LNCAP (cell line): ENCODE measurements at regions not wholly inside any gene's neighbourhood (a gene's known extent, or its start where the extent isn't known, plus 50 kb on each side); places are given as distances from the start of the nearest gene placed in this dataset.

Experiments
- TF ChIP-seq, protein P1 (sequence below): fragments of 450-650 bp; IDR thresholded peaks from 2 replicates; pipeline ENCODE4 v1.5.1; 2017; ENCODE audit warnings: mild to moderate bottlenecking

GRCh38 chr13:58704953-58705352 is 1073.4 kb downstream of the PCDH17 start:
- TF ChIP-seq, protein P1, sequence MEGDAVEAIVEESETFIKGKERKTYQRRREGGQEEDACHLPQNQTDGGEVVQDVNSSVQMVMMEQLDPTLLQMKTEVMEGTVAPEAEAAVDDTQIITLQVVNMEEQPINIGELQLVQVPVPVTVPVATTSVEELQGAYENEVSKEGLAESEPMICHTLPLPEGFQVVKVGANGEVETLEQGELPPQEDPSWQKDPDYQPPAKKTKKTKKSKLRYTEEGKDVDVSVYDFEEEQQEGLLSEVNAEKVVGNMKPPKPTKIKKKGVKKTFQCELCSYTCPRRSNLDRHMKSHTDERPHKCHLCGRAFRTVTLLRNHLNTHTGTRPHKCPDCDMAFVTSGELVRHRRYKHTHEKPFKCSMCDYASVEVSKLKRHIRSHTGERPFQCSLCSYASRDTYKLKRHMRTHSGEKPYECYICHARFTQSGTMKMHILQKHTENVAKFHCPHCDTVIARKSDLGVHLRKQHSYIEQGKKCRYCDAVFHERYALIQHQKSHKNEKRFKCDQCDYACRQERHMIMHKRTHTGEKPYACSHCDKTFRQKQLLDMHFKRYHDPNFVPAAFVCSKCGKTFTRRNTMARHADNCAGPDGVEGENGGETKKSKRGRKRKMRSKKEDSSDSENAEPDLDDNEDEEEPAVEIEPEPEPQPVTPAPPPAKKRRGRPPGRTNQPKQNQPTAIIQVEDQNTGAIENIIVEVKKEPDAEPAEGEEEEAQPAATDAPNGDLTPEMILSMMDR: no peak

- TF ChIP-seq, protein P1: no peak
Observed at GRCh38 chr13:58706421-58706820, 1074.9 kb downstream of the PCDH17 start.

DNA sequence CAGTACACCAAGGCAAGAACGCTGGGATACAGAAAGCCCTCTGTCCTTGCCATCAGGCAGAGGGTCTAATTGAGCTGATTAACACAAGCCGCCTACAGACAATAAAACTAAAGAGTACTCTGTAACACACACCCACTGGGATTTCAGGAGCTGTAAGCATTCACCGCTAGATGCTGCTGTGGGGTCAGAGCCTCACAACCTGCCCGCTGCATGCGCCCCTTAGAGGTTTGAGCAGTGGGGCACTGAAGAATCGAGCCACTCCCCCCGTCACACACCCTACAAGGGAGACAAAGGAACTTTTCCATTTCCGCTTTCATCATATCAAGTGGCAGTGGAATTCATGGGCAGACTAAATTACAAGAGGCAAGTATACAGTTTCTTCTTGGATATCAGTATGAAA is 1080.6 kb downstream of the PCDH17 start:
- TF ChIP-seq, protein P1: no peak

DNA sequence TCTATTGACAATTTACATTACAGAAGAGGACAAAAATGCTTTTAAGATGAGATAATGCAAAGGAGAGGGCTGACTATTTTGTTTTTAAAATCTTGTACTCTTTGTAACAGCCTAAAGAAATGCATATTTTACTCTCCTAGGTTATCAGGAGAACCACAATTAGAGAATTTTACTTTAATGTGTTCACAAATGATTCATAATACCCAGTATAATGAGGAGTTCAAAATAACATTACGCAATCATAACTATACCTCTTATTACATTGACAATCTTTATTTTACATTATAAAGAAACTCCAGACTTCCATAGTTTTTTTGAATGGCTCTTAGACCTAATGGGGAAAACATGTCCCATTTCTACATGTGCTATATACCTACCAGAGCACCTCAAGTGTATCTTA is 1089.7 kb downstream of the PCDH17 start:
- TF ChIP-seq, protein P1: no peak

DNA sequence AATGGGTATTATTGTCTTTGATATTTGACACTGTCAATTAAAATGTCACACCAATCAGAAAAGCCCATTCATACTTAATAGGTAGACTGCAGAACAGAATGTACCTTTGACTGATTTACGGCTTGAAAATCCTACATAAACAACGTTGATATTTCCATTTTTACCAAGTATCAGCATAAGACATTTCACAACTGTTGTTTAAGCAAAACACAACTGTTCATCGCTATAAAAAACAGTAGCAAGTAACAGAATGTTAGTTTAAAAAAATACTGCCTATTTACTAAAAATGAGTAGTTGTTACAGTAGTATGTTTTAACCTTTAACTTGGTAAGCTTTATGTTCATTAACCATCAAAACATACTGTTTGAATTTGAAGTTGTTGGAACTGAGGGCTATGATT is 1096.6 kb downstream of the PCDH17 start:
- TF ChIP-seq, protein P1: no peak

DNA sequence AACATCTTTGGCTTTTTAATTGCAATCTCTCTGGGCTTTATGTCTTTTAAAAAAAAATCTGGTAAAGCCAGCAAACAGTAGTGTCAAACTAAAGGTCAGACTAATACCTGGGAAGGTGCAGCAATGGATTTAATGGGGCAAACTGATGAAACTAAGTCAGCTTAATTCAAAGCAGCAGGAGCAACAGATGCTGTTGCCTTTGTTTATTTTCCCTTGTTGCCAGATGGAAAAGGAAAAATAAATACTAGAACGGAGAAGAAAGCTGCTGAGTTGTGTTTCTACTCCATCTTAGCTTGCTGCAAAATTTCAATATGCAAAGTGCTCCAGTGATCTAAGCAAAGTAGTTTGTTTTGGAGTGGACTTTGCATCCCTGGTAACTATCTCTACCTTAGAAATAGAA is 1097.8 kb downstream of the PCDH17 start:
- TF ChIP-seq, protein P1: no peak

DNA sequence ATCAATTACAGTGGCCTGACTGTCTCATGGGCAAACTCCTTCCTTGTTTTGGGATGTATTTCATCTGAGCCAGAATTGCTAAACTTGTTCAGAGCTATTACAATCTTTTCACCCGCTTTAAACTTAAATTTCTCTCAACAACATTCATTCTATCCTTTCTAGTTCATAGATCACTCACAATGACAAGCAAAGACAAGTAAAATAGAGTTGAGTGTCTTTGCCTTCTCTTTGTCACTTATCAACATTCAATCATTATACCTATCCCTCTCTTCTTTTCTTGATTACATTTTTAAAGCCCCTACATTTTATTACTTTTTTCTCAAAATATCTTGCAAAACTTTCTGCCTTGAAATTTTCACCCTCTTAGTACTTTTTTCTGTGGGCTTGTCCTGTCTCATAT is 1113.1 kb downstream of the PCDH17 start:
- TF ChIP-seq, protein P1: no peak

GRCh38 chr13:58767566-58767965 is 1136.0 kb downstream of the PCDH17 start:
- TF ChIP-seq, protein P1: no peak
